Adipose tissue (tissue), 3 donors: ENCODE measurements at regions not wholly inside any gene's neighbourhood (a gene's known extent, or its start where the extent isn't known, plus 50 kb on each side); places are given as distances from the start of the nearest gene placed in this dataset.
"Not testable (repeated sequence)": the region's sequence is repeated elsewhere in the genome, so short reads cannot be mapped to it uniquely, and the experiment has no call there.

Experiments
- H3K27ac ChIP-seq: one replicate; pipeline ENCODE4 v1.5.1; 2013; ENCODE audit warnings: low read depth, low read length
- WGBS, 3 donors: extraction: QIAGEN DNeasy Blood & Tissue Kit; methylation state at CpG; one replicate each; pipeline ENCODE4 v1.1.7; 2013; 5-methylcytosine and 5-hydroxymethylcytosine counted together
- donor health status: healthy with polysubstance abuse.
- donor health status: Bipolar disorder and iron deficiency.
- donor health status: healthy.

GRCh38 chr6:168941036-168941435 lies 312.6 kb downstream of the THBS2 start:
- H3K27ac ChIP-seq = no peak overlapping the region
- 43 to 57% (median 48%) methylated on average over 2 of the region's 2 CpGs for WGBS, 3 donors

GRCh38 chr6:168939796-168940195 lies 313.9 kb downstream of the THBS2 start:
- no peak overlapping the region for H3K27ac ChIP-seq
- 61 to 92% (median 92%) methylated on average over 13 of the region's 13 CpGs for WGBS, 3 donors

- H3K27ac ChIP-seq = no peak overlapping the region
- 47 to 72% (median 67%) methylated on average over 4 of the region's 4 CpGs for WGBS, 3 donors
Measured at GRCh38 chr6:168939041-168939440, 314.6 kb downstream of the THBS2 start.

- 61 to 82% (median 78%) methylated on average over 12 of the region's 12 CpGs for WGBS, 3 donors
- H3K27ac ChIP-seq = no peak overlapping the region
Measured at GRCh38 chr6:168938546-168938945, 315.1 kb downstream of the THBS2 start.

GRCh38 chr6:168937054-168937453 lies 316.6 kb downstream of the THBS2 start:
- no peak overlapping the region for H3K27ac ChIP-seq
- whole genome bisulfite sequencing, 3 donors = 69 to 81% (median 72%) methylated on average over 7 of the region's 7 CpGs

- no peak overlapping the region for H3K27ac ChIP-seq
- WGBS, 3 donors = 77 to 84% (median 80%) methylated on average over 10 of the region's 10 CpGs
Measured at GRCh38 chr6:168935628-168936010, 318.0 kb downstream of the THBS2 start.

GRCh38 chr6:168934660-168935627 lies 318.7 kb downstream of the THBS2 start:
- 62 to 73% (median 67%) methylated on average over 25 of the region's 25 CpGs for WGBS, 3 donors
- no peak overlapping the region for H3K27ac ChIP-seq

GRCh38 chr6:168932171-168932570 lies 321.5 kb downstream of the THBS2 start:
- 83 to 86% (median 86%) methylated on average over 13 to 16 of the region's 16 CpGs for WGBS, 3 donors
- H3K27ac ChIP-seq = not testable (repeated sequence)

- H3K27ac ChIP-seq = not testable (repeated sequence)
- WGBS, 3 donors = 75 to 80% (median 77%) methylated on average over 14 to 17 of the region's 17 CpGs
Measured at GRCh38 chr6:168931072-168931471, 322.6 kb downstream of the THBS2 start.

GRCh38 chr6:168929871-168930450 lies 323.7 kb downstream of the THBS2 start:
- no peak overlapping the region for H3K27ac ChIP-seq
- 92 to 93% (median 92%) methylated on average over 11 of the region's 11 CpGs for WGBS, 3 donors

GRCh38 chr6:168928012-168928411 lies 325.6 kb downstream of the THBS2 start:
- no peak overlapping the region for H3K27ac ChIP-seq
- WGBS, 3 donors = 84 to 93% (median 92%) methylated on average over 10 of the region's 10 CpGs

- no peak overlapping the region for H3K27ac ChIP-seq
- 86 to 93% (median 91%) methylated on average over 10 of the region's 10 CpGs for WGBS, 3 donors
Measured at GRCh38 chr6:168927026-168927425, 326.6 kb downstream of the THBS2 start.

GRCh38 chr6:168926306-168926705 lies 327.3 kb downstream of the THBS2 start:
- WGBS, 3 donors = 75 to 96% (median 95%) methylated on average over 15 of the region's 15 CpGs
- no peak overlapping the region for H3K27ac ChIP-seq

GRCh38 chr6:168925671-168926070 lies 328.0 kb downstream of the THBS2 start:
- 84 to 89% (median 87%) methylated on average over 11 of the region's 11 CpGs for WGBS, 3 donors
- H3K27ac ChIP-seq = no peak overlapping the region

GRCh38 chr6:168923171-168923570 lies 330.5 kb downstream of the THBS2 start:
- H3K27ac ChIP-seq = no peak overlapping the region
- 72 to 87% (median 76%) methylated on average over 7 of the region's 7 CpGs for WGBS, 3 donors

GRCh38 chr6:168922436-168922835 lies 331.2 kb downstream of the THBS2 start:
- H3K27ac ChIP-seq = no peak overlapping the region
- WGBS, 3 donors = 93 to 94% (median 94%) methylated on average over 7 of the region's 7 CpGs

- no peak overlapping the region for H3K27ac ChIP-seq
- WGBS, 3 donors = 54 to 81% (median 63%) methylated on average over 8 of the region's 8 CpGs
Measured at GRCh38 chr6:168920289-168920688, 333.4 kb downstream of the THBS2 start.

GRCh38 chr6:168919470-168920179 lies 334.0 kb downstream of the THBS2 start:
- 74 to 76% (median 74%) methylated on average over 13 of the region's 13 CpGs for WGBS, 3 donors
- no peak overlapping the region for H3K27ac ChIP-seq

- 46 to 55% (median 53%) methylated on average over 11 of the region's 11 CpGs for WGBS, 3 donors
Measured at GRCh38 chr6:168916576-168917211, 337.0 kb downstream of the THBS2 start.

More at GRCh38 chr6:168916576-168917211, 337.0 kb downstream of the THBS2 start:
- H3K27ac ChIP-seq = no peak overlapping the region
